LoVo (cell line): ENCODE measurements at regions not wholly inside any gene's neighbourhood (a gene's known extent, or its start where the extent isn't known, plus 50 kb on each side); places are given as distances from the start of the nearest gene placed in this dataset.
"Not testable (repeated sequence)": the region's sequence is repeated elsewhere in the genome, so short reads cannot be mapped to it uniquely, and the experiment has no call there.

ENCODE experiments used
- DNase-seq: peaks from one replicate; pipeline ENCODE4 v3.0.0-alpha.2; 2016; ENCODE audit warnings: low spot score

DNA sequence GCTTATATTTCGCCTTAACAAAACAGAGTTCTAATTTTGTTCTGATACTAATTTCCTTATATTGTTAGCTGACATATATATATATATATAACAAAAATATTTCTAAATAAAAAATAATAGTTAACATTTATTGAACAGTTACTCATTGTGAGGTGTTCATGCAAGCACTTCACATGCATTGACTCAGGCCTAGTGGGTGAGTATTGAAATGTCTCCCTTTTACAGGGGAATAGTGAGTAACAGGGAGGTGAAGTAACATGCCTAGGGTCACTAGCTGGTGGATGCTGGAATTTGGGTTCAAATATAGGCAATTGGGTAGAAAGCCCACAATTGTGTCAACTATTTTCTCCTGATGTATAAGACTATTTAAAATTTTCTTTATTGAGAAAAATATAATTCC lies 102.6 kb upstream of the ZPLD1 start:
- DNase-seq: no peak

DNA sequence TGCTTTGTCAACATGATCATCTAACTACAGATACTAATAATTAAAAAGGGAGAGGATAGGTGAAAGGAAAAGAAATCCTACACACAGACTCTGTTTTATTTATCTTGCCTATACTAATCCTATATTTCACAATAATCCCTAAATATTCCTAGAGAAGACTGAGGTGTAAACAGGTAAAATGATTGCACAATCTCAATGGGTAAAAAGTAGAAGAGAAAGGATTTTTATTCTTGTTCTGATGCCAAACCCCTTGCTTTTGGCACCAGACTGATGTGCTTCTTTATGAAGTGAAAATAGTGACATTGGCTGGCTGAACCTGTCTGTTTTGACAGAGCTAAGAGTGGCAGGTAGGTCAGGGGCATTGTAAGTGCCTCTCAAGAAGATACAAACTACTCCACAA lies 101.9 kb upstream of the ZPLD1 start:
- no peak for DNase-seq

DNA sequence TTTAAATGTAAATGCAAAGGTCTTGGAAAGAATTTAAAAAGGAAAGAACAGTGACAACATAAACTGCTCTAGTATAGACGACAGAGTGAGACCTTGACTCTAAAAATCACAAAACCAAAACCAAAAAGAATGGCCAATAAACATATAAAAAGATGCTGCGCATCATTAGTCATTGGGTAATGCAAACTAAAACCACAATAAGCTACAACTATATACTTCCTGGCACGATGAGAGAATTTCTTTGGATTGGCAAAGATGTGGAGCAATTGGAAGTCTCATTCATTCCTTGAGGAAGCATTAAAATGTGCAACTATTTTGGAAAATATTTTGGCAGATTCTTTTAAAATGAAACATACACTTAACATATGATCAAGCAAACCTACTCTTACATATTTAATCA lies 98.7 kb upstream of the ZPLD1 start:
- no peak for DNase-seq

DNA sequence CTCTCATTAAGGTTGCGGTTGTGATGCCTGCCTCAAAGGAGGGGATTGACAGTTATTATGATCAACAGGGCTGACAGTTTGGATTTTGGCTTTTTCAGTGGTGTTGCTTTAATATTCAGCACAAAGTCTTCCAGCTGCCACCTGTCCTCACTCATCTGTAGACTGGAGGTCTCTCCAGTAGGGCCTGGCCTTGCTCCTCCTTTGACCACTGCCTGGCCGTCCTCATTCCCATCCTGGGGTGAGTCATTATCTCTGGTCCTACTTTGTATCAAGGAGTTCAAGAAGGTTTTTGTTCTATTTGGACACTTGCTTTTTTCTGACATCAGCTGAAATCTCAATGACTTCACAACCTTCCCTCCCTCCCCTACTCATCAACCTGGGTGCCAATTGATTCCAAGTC lies 95.1 kb upstream of the ZPLD1 start:
- DNase-seq: no peak

DNA sequence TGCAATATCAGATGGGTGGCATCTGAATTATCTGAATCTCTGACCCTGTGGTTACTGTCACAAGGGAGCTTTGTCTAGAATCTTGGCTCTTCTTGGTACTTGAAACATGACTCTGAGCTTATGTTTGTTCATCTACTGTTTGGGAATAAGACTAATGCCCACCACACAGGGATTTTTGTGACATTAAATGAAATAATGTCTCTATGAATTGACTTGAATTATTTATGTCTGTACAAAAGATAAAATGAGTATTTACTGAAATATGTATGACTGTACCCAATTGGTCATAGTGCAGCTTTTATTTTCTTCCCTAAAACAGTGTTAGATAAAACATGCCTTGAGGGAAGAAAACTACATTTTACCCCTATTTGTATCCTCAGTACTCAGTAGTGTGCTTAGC lies 87.9 kb upstream of the ZPLD1 start:
- DNase-seq: no peak

DNA sequence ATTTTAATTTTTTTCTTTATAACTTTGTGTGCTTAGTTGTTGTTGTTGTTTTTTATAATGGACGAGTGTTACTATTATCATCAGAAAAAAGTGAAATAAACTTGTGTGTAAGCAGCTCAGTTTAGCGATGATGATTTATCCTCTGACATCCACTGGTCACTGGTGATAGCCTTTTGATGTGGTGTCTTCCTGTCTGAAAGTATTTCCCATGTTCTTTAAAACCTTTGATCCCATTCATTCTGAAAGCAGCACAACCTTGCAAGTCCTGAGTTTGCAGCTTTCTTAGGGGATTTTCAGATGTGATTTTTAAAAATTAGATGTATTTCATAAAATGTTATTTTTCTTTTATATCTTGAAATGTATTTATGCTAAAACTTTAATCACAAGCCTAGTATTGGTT lies 85.9 kb upstream of the ZPLD1 start:
- DNase-seq: no peak

DNA sequence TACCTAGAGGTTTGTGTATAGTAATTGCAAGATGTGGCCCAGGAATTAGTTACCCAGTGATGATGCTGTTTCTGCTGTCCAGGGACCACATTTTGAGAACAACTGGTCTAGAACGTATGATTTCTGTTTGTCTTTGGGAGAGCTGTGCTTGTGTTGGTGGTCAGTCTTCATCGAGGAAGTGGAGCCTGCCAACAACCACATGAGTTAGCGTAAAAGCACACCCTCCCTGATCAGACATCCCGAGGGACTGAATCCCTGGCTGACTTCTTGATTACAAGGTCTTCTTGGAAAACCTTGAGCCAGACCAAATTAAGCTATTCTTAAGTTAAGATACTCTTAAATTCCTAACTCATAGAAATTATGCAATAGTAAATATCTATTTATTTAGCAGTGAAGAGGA lies 81.7 kb upstream of the ZPLD1 start:
- DNase-seq: no peak

DNA sequence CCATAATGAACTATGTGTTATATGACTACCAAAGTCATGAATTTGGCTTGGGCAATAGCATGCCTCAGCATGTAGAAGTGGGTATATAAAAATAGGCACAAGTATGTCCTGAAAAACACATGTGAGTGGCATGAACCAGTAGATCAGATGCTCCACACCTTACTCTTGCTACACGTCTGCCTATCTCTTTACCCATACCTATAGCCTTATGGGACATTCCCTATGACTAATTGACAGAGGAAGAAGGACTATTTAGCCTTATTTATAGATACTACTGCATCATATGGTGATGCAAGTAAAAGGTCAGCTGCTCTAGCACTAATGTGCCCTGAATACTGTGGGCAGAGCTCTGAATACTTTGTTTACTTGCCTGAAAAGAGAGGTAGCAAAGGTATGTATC lies 81.0 kb upstream of the ZPLD1 start:
- no peak for DNase-seq

DNA sequence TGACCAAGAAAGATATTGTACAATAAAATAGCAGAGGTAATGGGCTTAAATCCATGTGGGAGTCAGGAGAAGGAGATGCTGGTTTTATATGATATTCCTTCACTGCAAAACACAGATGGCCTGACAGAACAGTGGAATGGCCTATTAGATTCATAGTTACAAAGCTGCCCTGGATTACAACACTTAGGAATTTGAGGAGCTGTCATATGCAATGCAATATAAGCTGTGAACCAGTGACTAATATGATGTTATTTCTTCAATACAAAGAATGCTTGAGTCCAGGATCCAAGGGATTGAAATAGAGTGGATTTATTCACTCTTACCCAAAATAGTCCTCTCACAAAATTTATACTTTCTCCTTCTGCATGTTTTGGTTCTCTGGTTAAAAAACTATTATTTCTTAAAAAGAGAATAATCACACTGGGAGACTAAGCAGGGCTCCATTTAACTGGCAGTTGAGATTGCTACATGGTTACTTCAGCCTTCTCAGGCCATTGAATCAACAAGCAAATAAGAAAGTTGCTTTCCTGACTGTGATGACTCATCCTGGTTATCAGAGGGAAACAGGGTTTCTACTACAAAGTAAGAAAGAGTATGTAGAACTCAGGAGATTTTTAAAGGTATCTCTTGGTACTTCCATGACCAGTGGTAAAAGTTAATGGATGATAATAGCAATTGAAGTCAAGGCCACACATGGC lies 79.8 kb upstream of the ZPLD1 start:
- peak; percentile 15 for DNase-seq

DNA sequence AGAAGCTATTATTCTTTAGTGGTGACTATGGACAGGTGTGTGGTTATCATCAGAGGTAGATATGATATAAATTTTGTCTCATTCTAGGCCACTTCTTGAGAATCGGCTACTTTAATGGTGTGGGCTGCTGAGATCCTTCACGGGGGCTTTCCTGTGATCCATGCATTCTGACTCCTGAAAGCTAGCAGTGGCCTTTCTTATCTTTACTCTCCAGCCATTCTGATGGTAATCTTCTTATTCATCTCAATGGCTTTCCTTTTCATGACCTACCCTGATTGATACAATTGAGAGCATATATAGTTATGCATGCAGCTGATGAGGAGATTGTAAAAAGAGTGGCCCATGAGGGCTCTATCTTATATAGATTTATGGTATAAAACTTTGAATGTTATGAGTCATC lies 78.3 kb upstream of the ZPLD1 start:
- DNase-seq: no peak

DNA sequence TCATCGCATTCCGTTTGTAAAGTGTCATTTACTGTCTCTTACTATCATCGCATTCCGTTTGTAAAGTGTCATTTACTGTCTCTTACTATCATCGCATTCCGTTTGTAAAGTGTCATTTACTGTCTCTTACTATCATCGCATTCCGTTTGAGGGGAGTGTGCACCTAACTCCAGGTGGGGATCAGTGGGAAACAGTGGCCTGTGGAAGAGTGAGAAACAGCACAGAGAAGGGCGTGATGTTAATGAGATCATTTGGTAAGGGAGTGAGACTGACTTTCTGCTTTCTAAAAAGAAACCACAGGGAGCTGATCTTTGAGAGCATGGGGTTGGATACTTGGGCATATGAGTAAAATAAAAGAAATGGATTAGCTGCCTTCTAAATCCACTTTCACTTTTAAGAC lies 77.5 kb upstream of the ZPLD1 start:
- DNase-seq: not testable (repeated sequence)

DNA sequence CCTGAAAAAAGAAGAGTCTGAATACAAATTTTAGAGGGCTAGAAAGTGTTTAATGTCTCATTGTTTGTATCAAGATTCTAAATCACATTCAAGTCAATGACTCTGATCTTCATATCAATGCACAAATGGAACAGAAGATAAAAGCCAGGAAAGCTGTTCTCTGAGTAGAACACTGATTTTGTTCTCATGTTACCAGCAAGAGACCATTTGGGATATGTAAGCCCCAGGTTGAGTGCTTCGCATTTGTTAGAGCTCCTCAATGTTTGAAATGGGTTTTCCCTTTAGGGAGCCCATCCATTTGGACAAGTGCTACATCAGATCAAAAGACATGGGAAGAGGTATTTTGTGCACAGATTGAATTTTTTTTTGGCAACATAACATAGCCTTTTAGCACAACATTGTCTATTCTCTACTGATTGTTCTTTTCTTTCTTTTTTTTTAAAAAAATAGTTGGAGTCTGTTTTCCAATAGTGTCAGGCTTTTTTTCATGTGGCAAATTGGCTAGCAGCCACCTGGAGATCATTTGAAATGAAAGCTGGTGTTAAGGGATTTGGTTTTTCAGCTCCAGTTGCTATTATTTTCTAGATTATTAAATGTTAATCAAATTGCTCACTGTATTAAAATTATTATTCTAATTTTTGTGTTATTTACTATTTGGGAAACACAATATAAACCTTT lies 74.5 kb upstream of the ZPLD1 start:
- no peak for DNase-seq

DNA sequence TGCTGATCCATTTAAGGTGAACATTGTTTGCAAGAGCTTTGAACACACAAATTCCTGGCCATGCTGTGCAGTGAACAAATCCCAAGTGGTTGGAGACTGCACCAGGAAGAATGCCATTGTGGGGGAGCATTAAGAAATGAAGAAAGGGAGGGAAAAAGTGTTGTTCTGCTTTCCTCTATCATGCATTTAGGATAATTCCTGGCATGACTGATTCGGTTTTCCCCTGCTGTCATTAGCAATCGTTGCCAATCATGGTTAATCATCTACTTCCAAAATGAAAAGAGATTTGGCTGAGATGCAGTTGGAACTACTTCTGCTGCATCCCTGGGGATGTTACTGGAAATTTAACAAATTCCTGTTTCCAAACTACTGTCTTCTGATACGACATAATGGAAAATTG lies 73.7 kb upstream of the ZPLD1 start:
- no peak for DNase-seq

DNA sequence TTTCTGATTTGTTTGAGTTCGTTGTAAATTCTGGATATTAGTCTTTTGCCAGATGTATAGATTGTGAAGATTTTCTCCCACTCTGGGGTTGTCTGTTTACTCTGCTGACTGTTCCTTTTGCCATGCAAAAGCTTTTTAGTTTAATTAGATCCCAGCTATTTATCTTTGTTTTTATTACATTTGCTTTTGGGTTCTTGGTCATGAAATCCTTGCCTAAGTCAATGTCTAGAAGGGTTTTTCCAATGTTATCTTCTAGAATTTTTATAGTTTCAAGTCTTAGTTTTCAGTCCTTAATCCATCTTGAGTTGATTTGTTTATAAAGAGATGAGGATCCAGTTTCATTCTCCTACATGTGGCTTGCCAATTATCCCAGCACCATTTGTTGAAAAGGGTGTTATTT lies 68.7 kb upstream of the ZPLD1 start:
- not testable (repeated sequence) for DNase-seq

DNA sequence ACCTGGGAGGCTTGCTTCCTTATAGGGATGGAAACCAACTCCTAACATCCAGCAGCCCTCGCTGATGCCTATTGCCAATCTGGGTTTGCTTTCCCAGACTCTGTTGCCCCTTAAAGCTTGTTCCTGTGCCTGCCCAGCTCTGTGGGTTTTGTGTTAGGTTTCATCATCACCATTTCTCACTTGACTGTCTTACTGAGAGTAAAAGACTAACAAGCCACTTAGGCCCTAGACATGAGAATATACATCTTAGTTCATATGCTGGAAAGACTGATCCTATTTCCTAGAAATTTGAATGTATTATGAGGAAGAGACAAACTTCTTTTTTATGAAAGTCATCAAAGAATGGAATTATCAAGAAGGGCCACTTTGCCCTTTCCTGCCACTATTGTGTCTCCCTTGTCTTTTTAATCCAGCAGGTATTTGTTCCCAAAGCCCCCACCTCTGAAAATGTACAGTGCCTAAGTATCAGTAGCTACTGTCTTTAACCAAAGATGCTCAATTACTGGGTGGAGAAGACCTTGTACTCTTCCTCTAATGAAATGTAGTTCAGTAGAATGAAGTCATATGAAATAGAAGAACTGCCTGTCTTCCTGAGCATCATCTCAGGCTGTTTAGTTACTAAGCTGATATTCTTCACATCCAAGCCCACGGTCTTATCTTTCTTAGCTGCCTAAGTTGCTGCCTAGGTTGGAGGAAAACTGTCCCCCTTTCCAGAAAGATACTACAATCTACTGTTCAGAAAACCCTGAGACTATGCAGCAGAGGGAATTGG lies 59.8 kb upstream of the ZPLD1 start:
- DNase-seq: no peak

DNA sequence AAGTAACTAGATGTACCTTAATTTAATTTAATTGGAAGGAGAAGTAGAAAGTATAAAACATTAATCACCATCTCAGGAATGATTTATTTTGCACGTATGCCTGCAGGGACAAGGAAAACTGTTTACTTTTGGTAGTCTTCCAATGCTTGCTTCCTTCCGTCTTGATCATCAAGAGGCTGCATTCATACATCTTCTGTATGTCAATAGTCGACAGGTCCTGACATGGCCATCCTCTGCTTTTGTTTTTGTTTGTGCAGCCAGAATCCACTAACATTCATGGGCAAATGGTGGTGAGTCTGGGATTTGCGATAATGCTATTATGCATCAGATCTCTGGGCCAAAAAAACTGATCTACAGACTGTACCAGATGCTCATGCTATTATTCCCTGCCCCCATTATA lies 56.6 kb upstream of the ZPLD1 start:
- no peak for DNase-seq

DNA sequence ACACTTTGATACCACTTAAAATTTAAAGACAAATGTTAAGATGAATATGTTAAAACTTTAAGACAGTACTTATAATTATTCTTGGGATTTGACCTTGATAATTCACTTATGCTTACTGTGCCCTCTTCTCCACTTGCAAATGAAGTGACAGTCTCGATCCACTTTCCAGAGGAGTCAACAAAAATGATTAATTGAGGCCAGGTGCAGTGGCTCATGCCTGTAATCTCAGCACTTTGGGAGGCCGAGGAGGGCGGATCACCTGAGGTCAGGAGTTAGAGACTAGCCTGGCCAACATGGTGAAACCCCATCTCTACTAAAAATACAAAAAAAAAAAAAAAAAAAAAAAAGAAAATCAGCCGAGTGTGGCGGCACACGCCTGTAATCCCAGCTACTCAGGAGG lies 52.6 kb upstream of the ZPLD1 start:
- not testable (repeated sequence) for DNase-seq
